SK-N-SH treated with all-trans-retinoic acid at 6 μM for 48 hours (cell line): ENCODE measurements at regions not wholly inside any gene's neighbourhood (a gene's known extent, or its start where the extent isn't known, plus 50 kb on each side); places are given as distances from the start of the nearest gene placed in this dataset.

Experiments
- ATAC-seq: fragments of 200-7000 bp; cut with Tn5 transposase; 3 replicates; pipeline ENCODE4 v1.9.1; 2020; ENCODE audit warnings: mild to moderate bottlenecking, moderate library complexity
- ARNTL ChIP-seq: fragments of 450-650 bp; formaldehyde crosslinking; IDR thresholded peaks from 2 replicates; pipeline ENCODE4 v1.5.0; 2020; ENCODE audit warnings: low read depth, mild to moderate bottlenecking, moderate library complexity, borderline replicate concordance
- CSDC2 ChIP-seq: fragments of 250-450 bp; sonication (Bioruptor Pico); IDR thresholded peaks from 2 replicates; pipeline ENCODE4 v1.5.0; 2020; ENCODE audit warnings: mild to moderate bottlenecking, moderate library complexity
- CSRNP3 ChIP-seq: fragments of 250-450 bp; sonication (Bioruptor Pico); IDR thresholded peaks from 2 replicates; pipeline ENCODE4 v1.5.1; 2021; ENCODE audit warnings: mild to moderate bottlenecking, moderate library complexity
- ESRRG ChIP-seq: fragments of 250-450 bp; sonication (Bioruptor Pico); IDR thresholded peaks from 2 replicates; pipeline ENCODE4 v1.6.1; 2021; ENCODE audit warnings: mild to moderate bottlenecking
- GLIS3 ChIP-seq: fragments of 250-450 bp; sonication (Bioruptor Pico); IDR thresholded peaks from 2 replicates; pipeline ENCODE4 v1.5.0; 2020; ENCODE audit warnings: mild to moderate bottlenecking, moderate library complexity
- ISL1 ChIP-seq: fragments of 250-450 bp; sonication (Bioruptor Pico); IDR thresholded peaks from 2 replicates; pipeline ENCODE4 v2.1.2; 2022; ENCODE audit warnings: mild to moderate bottlenecking, moderate library complexity
- OSR1 ChIP-seq: fragments of 250-450 bp; sonication (Bioruptor Pico); IDR thresholded peaks from 2 replicates; pipeline ENCODE4 v1.8.0; 2022; ENCODE audit warnings: moderate library complexity, mild to moderate bottlenecking, inconsistent platforms
- PPARA ChIP-seq: fragments of 250-450 bp; sonication (Bioruptor Pico); IDR thresholded peaks from 2 replicates; pipeline ENCODE4 v1.5.0; 2020; ENCODE audit warnings: mild to moderate bottlenecking, borderline replicate concordance
- SNAI2 ChIP-seq: fragments of 250-450 bp; sonication (Bioruptor Pico); IDR thresholded peaks from 2 replicates; pipeline ENCODE4 v1.5.0; 2020; ENCODE audit warnings: mild to moderate bottlenecking, moderate library complexity
- TCF4 ChIP-seq: fragments of 250-450 bp; sonication (Bioruptor Pico); IDR thresholded peaks from 2 replicates; pipeline ENCODE4 v1.8.0; 2021; ENCODE audit warnings: mild to moderate bottlenecking, moderate library complexity, borderline replicate concordance
- TOX ChIP-seq: fragments of 250-450 bp; sonication (Bioruptor Pico); IDR thresholded peaks from 2 replicates; pipeline ENCODE4 v1.8.0; 2021; ENCODE audit warnings: mild to moderate bottlenecking, moderate library complexity, borderline replicate concordance
- ZC3H10 ChIP-seq: fragments of 250-450 bp; sonication (Bioruptor Pico); IDR thresholded peaks from 2 replicates; pipeline ENCODE4 v1.5.1; 2021; ENCODE audit warnings: mild to moderate bottlenecking, moderate library complexity
- ZFP3 ChIP-seq: fragments of 250-450 bp; sonication (Bioruptor Pico); IDR thresholded peaks from 2 replicates; pipeline ENCODE4 v1.5.0; 2020; ENCODE audit warnings: mild to moderate bottlenecking, moderate library complexity
- ZFP30 ChIP-seq: fragments of 450-650 bp; formaldehyde crosslinking; IDR thresholded peaks from 2 replicates; pipeline ENCODE4 v1.5.0; 2022; ENCODE audit warnings: mild to moderate bottlenecking, moderate library complexity
- ZNF565 ChIP-seq: fragments of 450-650 bp; formaldehyde crosslinking; conservative IDR thresholded peaks from 2 replicates; pipeline ENCODE4 v1.5.0; 2020; ENCODE audit warnings: low read depth, mild to moderate bottlenecking, moderate library complexity
- ZNF70 ChIP-seq: fragments of 450-650 bp; formaldehyde crosslinking; IDR thresholded peaks from 2 replicates; pipeline ENCODE4 v1.5.0; 2020; ENCODE audit warnings: mild to moderate bottlenecking, moderate library complexity
- ZNF8 ChIP-seq: fragments of 450-650 bp; formaldehyde crosslinking; IDR thresholded peaks from 2 replicates; pipeline ENCODE4 v1.5.0; 2020; ENCODE audit warnings: mild to moderate bottlenecking, moderate library complexity
- TF ChIP-seq, protein P1 (sequence below): fragments of 250-450 bp; sonication (Bioruptor Pico); IDR thresholded peaks from 2 replicates; pipeline ENCODE4 v1.8.0; 2021; ENCODE audit warnings: low read depth, mild to moderate bottlenecking, moderate library complexity, borderline replicate concordance
- TF ChIP-seq, protein P2 (sequence below): fragments of 250-450 bp; sonication (Bioruptor Pico); IDR thresholded peaks from 2 replicates; pipeline ENCODE4 v1.8.0; 2020; ENCODE audit warnings: mild to moderate bottlenecking, moderate library complexity, borderline replicate concordance
- TF ChIP-seq, protein P3 (sequence below): fragments of 250-450 bp; sonication (Bioruptor Pico); IDR thresholded peaks from 2 replicates; pipeline ENCODE4 v1.5.0; 2020; ENCODE audit warnings: mild to moderate bottlenecking, moderate library complexity
- TF ChIP-seq, protein P4 (sequence below): fragments of 250-450 bp; sonication (Bioruptor Pico); IDR thresholded peaks from 2 replicates; pipeline ENCODE4 v1.5.1; 2020; ENCODE audit warnings: low read depth, mild to moderate bottlenecking, moderate library complexity

GRCh38 chr12:58090685-58091084 is 149.3 kb downstream of the ATP23 start (continued):
- TF ChIP-seq ZC3H10 (CRISPR knock-in tag): no peak
- TF ChIP-seq, all 23 proteins: peak for 0

DNA sequence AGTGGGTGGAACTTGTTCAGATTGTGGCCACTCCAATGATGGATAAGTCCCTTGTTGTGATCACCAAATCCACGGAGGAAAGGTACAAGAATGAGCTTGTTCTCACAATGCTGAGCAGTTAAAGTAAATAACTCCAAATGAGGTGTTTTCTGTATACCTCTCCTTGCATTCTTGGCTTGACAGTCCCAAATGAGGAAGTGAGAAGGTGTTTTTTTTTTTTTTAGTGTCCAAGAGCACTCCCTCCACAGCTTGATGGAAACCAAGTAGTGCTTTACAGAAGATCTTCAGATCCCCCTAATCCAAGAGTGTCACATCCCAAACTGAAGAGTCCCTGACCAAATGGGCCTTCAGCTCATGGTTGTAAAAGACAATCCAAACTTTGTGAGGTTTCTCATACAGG is 153.6 kb downstream of the ATP23 start:
- no peak for ATAC-seq
- TF ChIP-seq ARNTL (CRISPR knock-in tag) (no peak), OSR1 (CRISPR knock-in tag) (no peak), ESRRG (no peak), PPARA (CRISPR knock-in tag) (no peak), CSDC2 (CRISPR knock-in tag) (no peak), ZFP30 (CRISPR knock-in tag) (no peak), ZNF8 (CRISPR knock-in tag) (no peak), GLIS3 (CRISPR knock-in tag) (no peak), TCF4 (CRISPR knock-in tag) (no peak), ZNF70 (no peak), ZFP3 (CRISPR knock-in tag) (no peak)
- TF ChIP-seq, protein P1, sequence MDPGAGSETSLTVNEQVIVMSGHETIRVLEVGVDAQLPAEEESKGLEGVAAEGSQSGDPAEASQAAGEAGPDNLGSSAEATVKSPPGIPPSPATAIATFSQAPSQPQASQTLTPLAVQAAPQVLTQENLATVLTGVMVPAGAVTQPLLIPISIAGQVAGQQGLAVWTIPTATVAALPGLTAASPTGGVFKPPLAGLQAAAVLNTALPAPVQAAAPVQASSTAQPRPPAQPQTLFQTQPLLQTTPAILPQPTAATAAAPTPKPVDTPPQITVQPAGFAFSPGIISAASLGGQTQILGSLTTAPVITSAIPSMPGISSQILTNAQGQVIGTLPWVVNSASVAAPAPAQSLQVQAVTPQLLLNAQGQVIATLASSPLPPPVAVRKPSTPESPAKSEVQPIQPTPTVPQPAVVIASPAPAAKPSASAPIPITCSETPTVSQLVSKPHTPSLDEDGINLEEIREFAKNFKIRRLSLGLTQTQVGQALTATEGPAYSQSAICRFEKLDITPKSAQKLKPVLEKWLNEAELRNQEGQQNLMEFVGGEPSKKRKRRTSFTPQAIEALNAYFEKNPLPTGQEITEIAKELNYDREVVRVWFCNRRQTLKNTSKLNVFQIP (CRISPR knock-in tag): no peak
- TF ChIP-seq, protein P2, sequence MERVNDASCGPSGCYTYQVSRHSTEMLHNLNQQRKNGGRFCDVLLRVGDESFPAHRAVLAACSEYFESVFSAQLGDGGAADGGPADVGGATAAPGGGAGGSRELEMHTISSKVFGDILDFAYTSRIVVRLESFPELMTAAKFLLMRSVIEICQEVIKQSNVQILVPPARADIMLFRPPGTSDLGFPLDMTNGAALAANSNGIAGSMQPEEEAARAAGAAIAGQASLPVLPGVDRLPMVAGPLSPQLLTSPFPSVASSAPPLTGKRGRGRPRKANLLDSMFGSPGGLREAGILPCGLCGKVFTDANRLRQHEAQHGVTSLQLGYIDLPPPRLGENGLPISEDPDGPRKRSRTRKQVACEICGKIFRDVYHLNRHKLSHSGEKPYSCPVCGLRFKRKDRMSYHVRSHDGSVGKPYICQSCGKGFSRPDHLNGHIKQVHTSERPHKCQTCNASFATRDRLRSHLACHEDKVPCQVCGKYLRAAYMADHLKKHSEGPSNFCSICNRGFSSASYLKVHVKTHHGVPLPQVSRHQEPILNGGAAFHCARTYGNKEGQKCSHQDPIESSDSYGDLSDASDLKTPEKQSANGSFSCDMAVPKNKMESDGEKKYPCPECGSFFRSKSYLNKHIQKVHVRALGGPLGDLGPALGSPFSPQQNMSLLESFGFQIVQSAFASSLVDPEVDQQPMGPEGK (CRISPR knock-in tag): no peak

GRCh38 chr12:58097741-58098140 is 156.4 kb downstream of the ATP23 start:
- TF ChIP-seq ARNTL (CRISPR knock-in tag) (no peak), ZNF8 (CRISPR knock-in tag) (no peak), ZNF565 (CRISPR knock-in tag) (no peak), TCF4 (CRISPR knock-in tag) (no peak), ZFP30 (CRISPR knock-in tag) (no peak), CSRNP3 (CRISPR knock-in tag) (no peak), ISL1 (CRISPR knock-in tag) (no peak), SNAI2 (CRISPR knock-in tag) (no peak)
- TF ChIP-seq, protein P3, sequence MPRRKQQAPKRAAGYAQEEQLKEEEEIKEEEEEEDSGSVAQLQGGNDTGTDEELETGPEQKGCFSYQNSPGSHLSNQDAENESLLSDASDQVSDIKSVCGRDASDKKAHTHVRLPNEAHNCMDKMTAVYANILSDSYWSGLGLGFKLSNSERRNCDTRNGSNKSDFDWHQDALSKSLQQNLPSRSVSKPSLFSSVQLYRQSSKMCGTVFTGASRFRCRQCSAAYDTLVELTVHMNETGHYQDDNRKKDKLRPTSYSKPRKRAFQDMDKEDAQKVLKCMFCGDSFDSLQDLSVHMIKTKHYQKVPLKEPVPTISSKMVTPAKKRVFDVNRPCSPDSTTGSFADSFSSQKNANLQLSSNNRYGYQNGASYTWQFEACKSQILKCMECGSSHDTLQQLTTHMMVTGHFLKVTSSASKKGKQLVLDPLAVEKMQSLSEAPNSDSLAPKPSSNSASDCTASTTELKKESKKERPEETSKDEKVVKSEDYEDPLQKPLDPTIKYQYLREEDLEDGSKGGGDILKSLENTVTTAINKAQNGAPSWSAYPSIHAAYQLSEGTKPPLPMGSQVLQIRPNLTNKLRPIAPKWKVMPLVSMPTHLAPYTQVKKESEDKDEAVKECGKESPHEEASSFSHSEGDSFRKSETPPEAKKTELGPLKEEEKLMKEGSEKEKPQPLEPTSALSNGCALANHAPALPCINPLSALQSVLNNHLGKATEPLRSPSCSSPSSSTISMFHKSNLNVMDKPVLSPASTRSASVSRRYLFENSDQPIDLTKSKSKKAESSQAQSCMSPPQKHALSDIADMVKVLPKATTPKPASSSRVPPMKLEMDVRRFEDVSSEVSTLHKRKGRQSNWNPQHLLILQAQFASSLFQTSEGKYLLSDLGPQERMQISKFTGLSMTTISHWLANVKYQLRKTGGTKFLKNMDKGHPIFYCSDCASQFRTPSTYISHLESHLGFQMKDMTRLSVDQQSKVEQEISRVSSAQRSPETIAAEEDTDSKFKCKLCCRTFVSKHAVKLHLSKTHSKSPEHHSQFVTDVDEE: no peak
- TF ChIP-seq, protein P1 (CRISPR knock-in tag): no peak
- ATAC-seq: no peak

- no peak for TF ChIP-seq PPARA (CRISPR knock-in tag)
- TF ChIP-seq SNAI2 (CRISPR knock-in tag): no peak
- TF ChIP-seq, protein P4, sequence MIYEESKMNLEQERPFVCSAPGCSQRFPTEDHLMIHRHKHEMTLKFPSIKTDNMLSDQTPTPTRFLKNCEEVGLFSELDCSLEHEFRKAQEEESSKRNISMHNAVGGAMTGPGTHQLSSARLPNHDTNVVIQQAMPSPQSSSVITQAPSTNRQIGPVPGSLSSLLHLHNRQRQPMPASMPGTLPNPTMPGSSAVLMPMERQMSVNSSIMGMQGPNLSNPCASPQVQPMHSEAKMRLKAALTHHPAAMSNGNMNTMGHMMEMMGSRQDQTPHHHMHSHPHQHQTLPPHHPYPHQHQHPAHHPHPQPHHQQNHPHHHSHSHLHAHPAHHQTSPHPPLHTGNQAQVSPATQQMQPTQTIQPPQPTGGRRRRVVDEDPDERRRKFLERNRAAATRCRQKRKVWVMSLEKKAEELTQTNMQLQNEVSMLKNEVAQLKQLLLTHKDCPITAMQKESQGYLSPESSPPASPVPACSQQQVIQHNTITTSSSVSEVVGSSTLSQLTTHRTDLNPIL (CRISPR knock-in tag): no peak
- TF ChIP-seq TOX: no peak
- TF ChIP-seq ZC3H10 (CRISPR knock-in tag): no peak
- no peak for ATAC-seq
Measured at GRCh38 chr12:58099476-58099875, 158.1 kb downstream of the ATP23 start.
